Keratinocyte (primary cell): ENCODE measurements at regions not wholly inside any gene's neighbourhood (a gene's known extent, or its start where the extent isn't known, plus 50 kb on each side); places are given as distances from the start of the nearest gene placed in this dataset.

Experiments used
- DNase-seq: peaks from one replicate; pipeline ENCODE4 v3.0.0-alpha.2; 2011; ENCODE audit warnings: low read depth, missing footprints, low spot score
- FAIRE-seq: peaks from 2 replicates; lab custom pipeline; 2011; peaks lifted over from hg19 to GRCh38; lab: Jason Lieb, UNC
- H2AFZ ChIP-seq: 2 replicates; pipeline ENCODE4 v1.6.0; 2012; ENCODE audit warnings: low read length, control low read depth, inconsistent platforms; ENCODE audit not compliant: control insufficient read depth
- H3K27ac ChIP-seq: 2 replicates; pipeline ENCODE4 v1.5.1; 2011; ENCODE audit warnings: low read length; ENCODE audit not compliant: control insufficient read depth, insufficient read depth
- H3K27me3 ChIP-seq: 3 replicates; pipeline ENCODE4 v1.6.0; 2011; ENCODE audit warnings: low read length; ENCODE audit not compliant: control insufficient read depth, insufficient read depth; ENCODE audit errors: extremely low read depth
- H3K36me3 ChIP-seq, 2 experiments: 2 replicates in 1 of 2; 3 replicates in 1 of 2; pipeline ENCODE4 v1.5.1; 2011; ENCODE audit warnings: low read length in 2 of 2, mild to moderate bottlenecking in 1 of 2; ENCODE audit not compliant: control insufficient read depth in 2 of 2, insufficient read depth in 2 of 2; ENCODE audit errors: extremely low read depth in 1 of 2
- H3K4me1 ChIP-seq: 3 replicates; pipeline ENCODE4 v1.5.1; 2011; ENCODE audit warnings: low read length; ENCODE audit not compliant: control insufficient read depth, insufficient read depth; ENCODE audit errors: extremely low read depth
- H3K4me2 ChIP-seq: 3 replicates; pipeline ENCODE4 v1.6.0; 2011; ENCODE audit warnings: low read depth, low read length; ENCODE audit not compliant: control insufficient read depth, insufficient read depth; ENCODE audit errors: extremely low read depth
- H3K4me3 ChIP-seq, 3 experiments: fragments of 200-600 bp in 1 of 3; sonication (generic) in 1 of 3; 2 replicates in 2 of 3; 3 replicates in 1 of 3; pipeline ENCODE4 v1.5.1; 2011 to 2016; ENCODE audit warnings: low read length in 3 of 3, mild to moderate bottlenecking in 3 of 3, control low read depth in 2 of 3, inconsistent platforms in 1 of 3, low read depth in 1 of 3, mixed read lengths in 1 of 3, mixed run types in 1 of 3, moderate library complexity in 1 of 3; ENCODE audit not compliant: control insufficient read depth in 2 of 3, insufficient read depth in 2 of 3; ENCODE audit errors: extremely low read depth in 1 of 3
- H3K79me2 ChIP-seq: 2 replicates; pipeline ENCODE4 v1.6.0; 2012; ENCODE audit warnings: low read length; ENCODE audit not compliant: control insufficient read depth, insufficient read depth
- H3K9ac ChIP-seq: 3 replicates; pipeline ENCODE4 v1.6.0; 2011; ENCODE audit warnings: low read length; ENCODE audit not compliant: control insufficient read depth, insufficient read depth; ENCODE audit errors: extremely low read depth
- H3K9me1 ChIP-seq: 3 replicates; pipeline ENCODE4 v1.6.0; 2011; ENCODE audit warnings: low read length; ENCODE audit not compliant: control insufficient read depth, insufficient read depth; ENCODE audit errors: extremely low read depth
- H3K9me3 ChIP-seq: 2 replicates; pipeline ENCODE4 v1.5.1; 2012; ENCODE audit warnings: low read depth, low read length; ENCODE audit not compliant: control insufficient read depth
- H4K20me1 ChIP-seq: 3 replicates; pipeline ENCODE4 v1.6.0; 2011; ENCODE audit warnings: low read length; ENCODE audit not compliant: control insufficient read depth, insufficient read depth; ENCODE audit errors: extremely low read depth
- EZH2 ChIP-seq: IDR thresholded peaks from one replicate; pipeline ENCODE4 v1.6.1; 2012; ENCODE audit warnings: inconsistent platforms, mild to moderate bottlenecking, low read length, moderate library complexity
- dilution Hi-C: fragments of 300-500 bp; cut with MboI; formaldehyde crosslinking; loops from one replicate; pipeline ENCODE4 v1.7.0; 2020; ENCODE audit warnings: low sequenced_read_pairs; ENCODE audit not compliant: extremely low pct_ligation_motif_present
- TF ChIP-seq, protein P1 (sequence below), 3 experiments: IDR thresholded peaks in 1 of 3; conservative IDR thresholded peaks in 1 of 3; optimal IDR thresholded peaks in 1 of 3; 2 replicates in 2 of 3; 3 replicates in 1 of 3; pipeline versions ENCODE3 to v1.5.1; 2011; ENCODE audit warnings: low read length in 3 of 3, mild to moderate bottlenecking in 3 of 3, moderate library complexity in 2 of 3, control low read depth in 1 of 3, inconsistent platforms in 1 of 3; ENCODE audit not compliant: insufficient read depth in 2 of 3; ENCODE audit errors: extremely low read depth in 1 of 3

DNA sequence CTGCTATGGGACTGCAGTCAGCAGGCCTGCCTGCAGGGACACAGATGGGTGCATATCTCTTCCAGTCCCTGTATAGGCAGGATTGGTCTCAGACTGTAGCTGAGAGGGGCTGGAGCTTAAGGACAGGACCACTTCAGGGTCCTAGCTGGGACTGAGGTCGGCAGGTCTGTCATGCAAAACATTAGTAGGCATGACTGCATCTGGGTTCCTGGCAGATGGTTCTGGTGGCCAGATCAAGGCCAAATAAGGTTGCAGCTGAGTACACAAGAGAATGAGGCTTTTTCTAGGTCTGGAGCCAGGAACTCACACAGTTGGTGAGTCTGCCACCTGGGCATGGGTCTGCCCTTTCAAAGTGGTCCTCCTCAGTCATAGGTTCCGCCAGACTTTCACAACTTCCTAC, 155.8 kb downstream of the TPH2 start:
- no peak for DNase-seq
- no peak for FAIRE-seq
- Histone ChIP-seq H3K4me3 (no peak overlapping the region), H3K9me1 (no peaks in the 10 kb centered on the region), H3K36me3 (no peaks in the 10 kb centered on the region), H4K20me1 (no peaks in the 10 kb centered on the region), H2AFZ (no peak overlapping the region), H3K79me2 (no peaks in the 10 kb centered on the region), H3K9ac (no peak overlapping the region), H3K27ac (no peak overlapping the region), H3K27me3 (no peaks in the 10 kb centered on the region), H3K4me2 (no peak overlapping the region), H3K9me3 (no peaks in the 10 kb centered on the region), H3K4me1 (no peaks in the 10 kb centered on the region)
- dilution Hi-C loops, result no loop called here
- TF ChIP-seq, protein P1, sequence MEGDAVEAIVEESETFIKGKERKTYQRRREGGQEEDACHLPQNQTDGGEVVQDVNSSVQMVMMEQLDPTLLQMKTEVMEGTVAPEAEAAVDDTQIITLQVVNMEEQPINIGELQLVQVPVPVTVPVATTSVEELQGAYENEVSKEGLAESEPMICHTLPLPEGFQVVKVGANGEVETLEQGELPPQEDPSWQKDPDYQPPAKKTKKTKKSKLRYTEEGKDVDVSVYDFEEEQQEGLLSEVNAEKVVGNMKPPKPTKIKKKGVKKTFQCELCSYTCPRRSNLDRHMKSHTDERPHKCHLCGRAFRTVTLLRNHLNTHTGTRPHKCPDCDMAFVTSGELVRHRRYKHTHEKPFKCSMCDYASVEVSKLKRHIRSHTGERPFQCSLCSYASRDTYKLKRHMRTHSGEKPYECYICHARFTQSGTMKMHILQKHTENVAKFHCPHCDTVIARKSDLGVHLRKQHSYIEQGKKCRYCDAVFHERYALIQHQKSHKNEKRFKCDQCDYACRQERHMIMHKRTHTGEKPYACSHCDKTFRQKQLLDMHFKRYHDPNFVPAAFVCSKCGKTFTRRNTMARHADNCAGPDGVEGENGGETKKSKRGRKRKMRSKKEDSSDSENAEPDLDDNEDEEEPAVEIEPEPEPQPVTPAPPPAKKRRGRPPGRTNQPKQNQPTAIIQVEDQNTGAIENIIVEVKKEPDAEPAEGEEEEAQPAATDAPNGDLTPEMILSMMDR (optimal IDR thresholded peaks at IDR 0.05 in 1 of 3, IDR thresholded peaks at IDR 0.05 in 1 of 3, conservative IDR thresholded peaks at IDR 0.05 in 1 of 3; ENCODE audit: extremely low read depth in 1 of 3, insufficient read depth in 2 of 3, low read length in 3 of 3), result no peak
- TF ChIP-seq EZH2, result no peak

DNA sequence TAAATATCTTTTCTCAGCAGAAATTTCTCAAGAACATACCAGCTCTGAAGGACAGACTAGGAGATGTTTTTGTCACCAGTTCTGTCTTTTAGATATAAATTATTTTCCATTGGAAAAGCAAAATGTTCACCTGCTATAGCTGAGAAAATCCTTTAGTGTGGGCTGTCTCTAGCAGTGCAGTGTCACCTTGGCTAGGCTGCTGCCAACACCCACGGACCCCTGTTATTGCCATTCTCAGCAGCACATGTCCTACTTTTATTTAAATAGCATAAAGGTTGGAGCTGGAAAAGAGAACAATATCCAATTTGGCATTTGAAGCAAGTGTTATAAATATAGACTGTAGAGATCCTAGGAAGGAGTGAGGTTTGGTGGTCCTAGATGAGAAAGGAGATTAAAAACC, 156.4 kb downstream of the TPH2 start:
- Histone ChIP-seq H2AFZ (no peak overlapping the region), H3K79me2 (no peaks in the 10 kb centered on the region), H3K9me3 (no peaks in the 10 kb centered on the region), H3K4me3 (no peak overlapping the region), H4K20me1 (no peaks in the 10 kb centered on the region), H3K27me3 (no peaks in the 10 kb centered on the region), H3K9ac (no peak overlapping the region), H3K4me1 (no peaks in the 10 kb centered on the region), H3K27ac (no peak overlapping the region), H3K9me1 (no peaks in the 10 kb centered on the region), H3K4me2 (no peak overlapping the region), H3K36me3 (no peaks in the 10 kb centered on the region)
- DNase-seq (no peak), FAIRE-seq (no peak)
- no peak for TF ChIP-seq EZH2
- TF ChIP-seq, protein P1 (optimal IDR thresholded peaks at IDR 0.05 in 1 of 3, IDR thresholded peaks at IDR 0.05 in 1 of 3, conservative IDR thresholded peaks at IDR 0.05 in 1 of 3; ENCODE audit: extremely low read depth in 1 of 3, insufficient read depth in 2 of 3, low read length in 3 of 3), result no peak
- dilution Hi-C loops, result no loop called here
